PC-3 (cell line): ENCODE measurements at regions not wholly inside any gene's neighbourhood (a gene's known extent, or its start where the extent isn't known, plus 50 kb on each side); places are given as distances from the start of the nearest gene placed in this dataset.

Source experiments
- ATAC-seq: fragments of 200-7000 bp; cut with Tn5 transposase; 2 replicates; pipeline ENCODE4 v1.9.1; 2020; ENCODE audit warnings: mild to moderate bottlenecking, moderate library complexity
- BruUV-seq: library from RNA; stranded (reverse); fragments of 400-500 nt; replicated peaks from 2 replicates; lab custom pipeline; 2021; lab: Mats Ljungman, UMichigan
- CTCF ChIA-PET: fragments of 300-600 bp; sonication (Branson Sonifier 250); formaldehyde crosslinking; loops from one replicate; lab custom pipeline; 2022; ENCODE audit warnings: antibody characterized with exemption; lab: Charles Lee
- POLR2A ChIA-PET: fragments of 300-600 bp; sonication (Branson Sonifier 250); formaldehyde crosslinking; loops from one replicate; lab custom pipeline; 2022; ENCODE audit warnings: antibody characterized with exemption; ENCODE audit not compliant: unreplicated experiment; lab: Charles Lee
- DNase-seq: peaks from one replicate; pipeline ENCODE4 v3.0.0-alpha.2; 2015
- H2AFZ ChIP-seq: fragments of 300-600 bp; sonication (generic); 2 replicates; pipeline ENCODE4 v1.6.0; 2016; ENCODE audit warnings: antibody characterized with exemption, low read length
- H3F3A ChIP-seq: fragments of 300-600 bp; sonication (generic); one replicate; pipeline ENCODE4 v1.6.0; 2017; ENCODE audit warnings: antibody characterized with exemption, low read length, control low read depth, mild to moderate bottlenecking; ENCODE audit not compliant: unreplicated experiment
- H3K27ac ChIP-seq: fragments of 300-600 bp; sonication (generic); 2 replicates; pipeline ENCODE4 v1.5.1; 2016; ENCODE audit warnings: mild to moderate bottlenecking, low read length
- H3K27me3 ChIP-seq: fragments of 300-600 bp; sonication (generic); 2 replicates; pipeline ENCODE4 v1.6.1; 2016; ENCODE audit warnings: low read length, mixed read lengths
- H3K36me3 ChIP-seq: fragments of 300-600 bp; sonication (generic); 2 replicates; pipeline ENCODE4 v1.6.1; 2016; ENCODE audit warnings: low read depth, mixed run types, low read length, mixed read lengths
- H3K4me1 ChIP-seq: fragments of 300-600 bp; sonication (generic); 2 replicates; pipeline ENCODE4 v1.5.1; 2016; ENCODE audit warnings: low read length; ENCODE audit not compliant: insufficient read depth
- H3K4me2 ChIP-seq: fragments of 300-600 bp; sonication (generic); 2 replicates; pipeline ENCODE4 v1.6.0; 2016; ENCODE audit warnings: low read length
- H3K4me3 ChIP-seq: fragments of 300-600 bp; sonication (generic); 2 replicates; pipeline ENCODE4 v1.5.1; 2016; ENCODE audit warnings: mild to moderate bottlenecking, low read length, mixed read lengths
- H3K79me2 ChIP-seq: fragments of 300-600 bp; sonication (generic); 2 replicates; pipeline ENCODE4 v1.6.1; 2017; ENCODE audit warnings: low read length, mixed read lengths
- H3K9ac ChIP-seq: fragments of 300-600 bp; sonication (generic); 2 replicates; pipeline ENCODE4 v1.6.0; 2016; ENCODE audit warnings: mild to moderate bottlenecking, low read length
- H3K9me2 ChIP-seq: fragments of 300-600 bp; sonication (generic); replicated peaks from 2 replicates; pipeline ENCODE4 v1.6.1; 2016; ENCODE audit warnings: mixed run types, low read length, mixed read lengths
- H3K9me3 ChIP-seq: fragments of 300-600 bp; sonication (generic); 2 replicates; pipeline ENCODE4 v1.6.1; 2016; ENCODE audit warnings: low read length, mixed read lengths
- H4K20me1 ChIP-seq: fragments of 300-600 bp; sonication (generic); 2 replicates; pipeline ENCODE4 v1.6.1; 2016; ENCODE audit warnings: low read length, mixed read lengths
- EZH2 ChIP-seq: fragments of 300-600 bp; sonication (generic); IDR thresholded peaks from one replicate; pipeline ENCODE4 v1.6.1; 2017; ENCODE audit warnings: antibody characterized with exemption, mild to moderate bottlenecking, low read length; ENCODE audit not compliant: unreplicated experiment
- EZH2phosphoT487 ChIP-seq: fragments of 300-600 bp; sonication (generic); IDR thresholded peaks from 2 replicates; pipeline ENCODE4 v1.6.1; 2018; ENCODE audit warnings: mild to moderate bottlenecking, antibody characterized with exemption, low read length, borderline replicate concordance
- intact Hi-C: fragments of 100-400 bp; cut with micrococcal nuclease; formaldehyde crosslinking; loops from 2 replicates; pipeline ENCODE4 v1.9.0; 2023
- TF ChIP-seq, protein P1 (sequence below): fragments of 300-600 bp; sonication (generic); conservative IDR thresholded peaks from 2 replicates; pipeline ENCODE4 v1.5.1; 2017; ENCODE audit warnings: antibody characterized with exemption, low read depth, mild to moderate bottlenecking, low read length

DNA sequence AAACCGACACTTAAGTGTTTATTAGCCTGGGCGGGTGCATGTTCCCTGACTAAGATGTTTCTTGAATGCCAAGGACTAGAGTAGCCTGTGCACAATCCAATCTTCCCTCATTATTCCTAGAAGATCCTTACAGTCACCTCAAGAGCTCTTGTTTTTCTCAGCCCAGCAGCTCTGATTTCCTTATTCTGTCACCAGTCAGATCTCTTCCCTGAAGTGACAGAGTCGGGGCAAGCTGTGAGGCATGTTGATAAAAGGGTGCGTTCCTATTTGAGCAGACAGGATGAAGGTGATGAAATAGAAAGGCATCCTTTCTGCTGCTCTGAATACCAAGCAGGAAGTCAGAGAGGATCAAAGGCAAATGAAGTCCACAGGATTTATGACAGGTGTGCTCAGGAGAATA, 125.6 kb upstream of the MCTP2 start:
- no peak overlapping the region for H3K4me2 ChIP-seq
- DNase-seq (no peak), ATAC-seq (no peak)
- TF ChIP-seq, protein P1, sequence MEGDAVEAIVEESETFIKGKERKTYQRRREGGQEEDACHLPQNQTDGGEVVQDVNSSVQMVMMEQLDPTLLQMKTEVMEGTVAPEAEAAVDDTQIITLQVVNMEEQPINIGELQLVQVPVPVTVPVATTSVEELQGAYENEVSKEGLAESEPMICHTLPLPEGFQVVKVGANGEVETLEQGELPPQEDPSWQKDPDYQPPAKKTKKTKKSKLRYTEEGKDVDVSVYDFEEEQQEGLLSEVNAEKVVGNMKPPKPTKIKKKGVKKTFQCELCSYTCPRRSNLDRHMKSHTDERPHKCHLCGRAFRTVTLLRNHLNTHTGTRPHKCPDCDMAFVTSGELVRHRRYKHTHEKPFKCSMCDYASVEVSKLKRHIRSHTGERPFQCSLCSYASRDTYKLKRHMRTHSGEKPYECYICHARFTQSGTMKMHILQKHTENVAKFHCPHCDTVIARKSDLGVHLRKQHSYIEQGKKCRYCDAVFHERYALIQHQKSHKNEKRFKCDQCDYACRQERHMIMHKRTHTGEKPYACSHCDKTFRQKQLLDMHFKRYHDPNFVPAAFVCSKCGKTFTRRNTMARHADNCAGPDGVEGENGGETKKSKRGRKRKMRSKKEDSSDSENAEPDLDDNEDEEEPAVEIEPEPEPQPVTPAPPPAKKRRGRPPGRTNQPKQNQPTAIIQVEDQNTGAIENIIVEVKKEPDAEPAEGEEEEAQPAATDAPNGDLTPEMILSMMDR = no peak
- TF ChIP-seq EZH2 (no peak), EZH2phosphoT487 (no peak)
- ChIA-PET CTCF (no interaction called here), POLR2A (no interaction called here)
- H3K27me3 ChIP-seq = peaks cover 27% of the 10 kb centered on the region
- H2AFZ ChIP-seq = no peak overlapping the region
- no peaks in the 10 kb centered on the region for H3K4me1 ChIP-seq
- H3K27ac ChIP-seq = no peak overlapping the region
- intact Hi-C loops = no loop called here
- no peaks in the 10 kb centered on the region for H3K79me2 ChIP-seq
- no peaks in the 10 kb centered on the region for H4K20me1 ChIP-seq
- H3F3A ChIP-seq = no peaks in the 10 kb centered on the region
- H3K9me2 ChIP-seq = no peaks in the 10 kb centered on the region
- no peak overlapping the region for H3K4me3 ChIP-seq
- H3K9ac ChIP-seq = no peak overlapping the region
- no TSS peak for BruUV-seq
- no peaks in the 10 kb centered on the region for H3K9me3 ChIP-seq
- H3K36me3 ChIP-seq = no peaks in the 10 kb centered on the region

DNA sequence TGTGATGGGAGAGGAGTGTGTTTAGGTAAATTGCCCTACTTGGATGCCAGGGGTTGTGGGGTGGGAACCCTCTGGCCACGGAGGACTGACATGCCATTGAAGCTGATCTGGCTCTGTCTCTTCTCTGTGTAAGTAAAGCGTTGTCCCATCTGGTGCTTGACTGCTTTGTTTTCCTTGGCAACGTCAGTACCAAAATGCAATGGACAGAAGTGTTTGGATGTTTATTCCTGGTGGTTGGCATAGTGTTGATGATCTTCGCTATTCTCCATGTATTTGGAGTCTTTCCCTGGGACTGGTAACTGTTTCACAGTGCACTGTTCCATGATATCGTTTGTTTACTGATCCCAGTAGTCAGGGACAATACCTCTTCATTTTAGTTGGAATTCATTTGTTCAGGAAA, 130.5 kb upstream of the MCTP2 start:
- Histone ChIP-seq H3K27ac (no peak overlapping the region), H3K4me1 (no peaks in the 10 kb centered on the region), H2AFZ (no peak overlapping the region), H3K36me3 (no peaks in the 10 kb centered on the region), H3K79me2 (no peaks in the 10 kb centered on the region), H3K27me3 (peaks cover 9% of the 10 kb centered on the region; the same call in 1 of the 2 replicates), H3K9me3 (no peaks in the 10 kb centered on the region), H4K20me1 (no peaks in the 10 kb centered on the region), H3K9me2 (no peaks in the 10 kb centered on the region), H3K4me2 (no peak overlapping the region), H3K9ac (no peak overlapping the region), H3K4me3 (no peak overlapping the region), H3F3A (no peaks in the 10 kb centered on the region)
- ATAC-seq (no peak), DNase-seq (no peak)
- POLR2A ChIA-PET = no interaction called here
- no peak for TF ChIP-seq EZH2phosphoT487
- no peak for TF ChIP-seq EZH2
- TF ChIP-seq, protein P1 = no peak
- CTCF ChIA-PET = no interaction called here
- intact Hi-C loops = no loop called here
- no TSS peak for BruUV-seq

DNA sequence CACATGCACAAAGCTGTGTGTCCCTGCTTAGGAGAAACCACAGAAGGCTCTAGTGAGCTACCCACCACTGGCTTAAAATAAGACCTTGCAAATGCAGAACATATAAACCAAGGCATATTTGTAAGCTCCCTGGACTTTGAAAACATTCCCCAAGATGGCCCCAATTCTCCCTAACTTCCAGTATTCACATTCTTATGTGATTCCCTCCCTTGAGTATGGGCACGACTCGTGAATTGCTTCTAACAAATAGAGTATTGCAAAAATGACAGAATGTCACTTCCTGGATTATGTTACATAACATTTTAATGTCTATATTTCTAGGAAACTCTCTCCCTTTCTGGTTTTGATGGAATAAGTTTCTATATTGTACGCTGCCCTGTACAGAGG, 131.8 kb upstream of the MCTP2 start:
- ATAC-seq (no peak), DNase-seq (no peak)
- Histone ChIP-seq H3K27ac (no peak overlapping the region), H3K36me3 (no peaks in the 10 kb centered on the region), H4K20me1 (no peaks in the 10 kb centered on the region), H3K9me3 (no peaks in the 10 kb centered on the region), H3K27me3 (0 out of 2 replicates have a peak, but pooled peaks cover 3% of the 10 kb centered on the region), H3F3A (no peaks in the 10 kb centered on the region), H3K79me2 (no peaks in the 10 kb centered on the region), H3K4me3 (no peak overlapping the region), H3K4me1 (no peaks in the 10 kb centered on the region), H3K4me2 (no peak overlapping the region), H3K9me2 (no peaks in the 10 kb centered on the region), H3K9ac (no peak overlapping the region), H2AFZ (no peak overlapping the region)
- CTCF ChIA-PET = no interaction called here
- intact Hi-C loops = no loop called here
- POLR2A ChIA-PET = no interaction called here
- no TSS peak for BruUV-seq
- TF ChIP-seq EZH2 (no peak), EZH2phosphoT487 (no peak)
- TF ChIP-seq, protein P1 = no peak
